ENCODE measurements at regions not wholly inside any gene's neighbourhood (a gene's known extent, or its start where the extent isn't known, plus 50 kb on each side); places are given as distances from the start of the nearest gene placed in this dataset.
A peak's percentile ranks its signal among the peaks of the same experiment; 100 is the strongest.

DNA sequence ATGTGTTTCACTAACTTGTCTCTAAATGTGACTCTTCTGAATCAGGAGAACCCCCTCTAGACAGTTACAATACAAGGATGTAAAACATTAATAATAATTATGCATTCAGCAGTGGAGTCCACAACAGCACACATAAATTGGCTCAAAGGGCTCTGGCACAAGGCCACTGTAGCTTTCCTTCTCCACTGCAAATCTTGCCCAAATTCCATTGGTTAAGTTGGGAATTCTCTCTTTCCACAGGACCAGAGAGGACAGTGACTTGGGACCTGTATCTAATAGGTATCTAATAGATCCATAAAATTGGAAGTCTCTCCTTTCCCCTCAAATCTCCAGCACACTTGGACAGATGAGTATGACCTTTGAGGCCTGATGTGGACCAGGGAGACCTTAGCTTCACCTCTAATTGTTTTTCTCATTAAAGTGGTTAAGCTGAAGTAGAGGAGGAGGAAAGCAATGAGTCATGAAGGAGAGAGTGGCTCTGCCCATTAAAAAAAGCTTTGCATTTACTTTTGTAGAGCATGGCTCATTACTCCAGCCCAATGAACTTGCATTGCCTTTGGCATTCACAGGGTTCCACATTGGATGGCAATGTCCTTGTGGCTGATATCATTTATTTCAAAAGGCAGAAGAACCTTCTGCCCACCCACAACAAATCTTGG is 72.3 kb upstream of the SH3RF1 start:
- peak; percentile 55 for DNase-seq (ENCODE audit: low read depth)
- no peak overlapping the region for H3K4me3 ChIP-seq (ENCODE audit: low read depth, low read length)
- TF ChIP-seq, protein P1, sequence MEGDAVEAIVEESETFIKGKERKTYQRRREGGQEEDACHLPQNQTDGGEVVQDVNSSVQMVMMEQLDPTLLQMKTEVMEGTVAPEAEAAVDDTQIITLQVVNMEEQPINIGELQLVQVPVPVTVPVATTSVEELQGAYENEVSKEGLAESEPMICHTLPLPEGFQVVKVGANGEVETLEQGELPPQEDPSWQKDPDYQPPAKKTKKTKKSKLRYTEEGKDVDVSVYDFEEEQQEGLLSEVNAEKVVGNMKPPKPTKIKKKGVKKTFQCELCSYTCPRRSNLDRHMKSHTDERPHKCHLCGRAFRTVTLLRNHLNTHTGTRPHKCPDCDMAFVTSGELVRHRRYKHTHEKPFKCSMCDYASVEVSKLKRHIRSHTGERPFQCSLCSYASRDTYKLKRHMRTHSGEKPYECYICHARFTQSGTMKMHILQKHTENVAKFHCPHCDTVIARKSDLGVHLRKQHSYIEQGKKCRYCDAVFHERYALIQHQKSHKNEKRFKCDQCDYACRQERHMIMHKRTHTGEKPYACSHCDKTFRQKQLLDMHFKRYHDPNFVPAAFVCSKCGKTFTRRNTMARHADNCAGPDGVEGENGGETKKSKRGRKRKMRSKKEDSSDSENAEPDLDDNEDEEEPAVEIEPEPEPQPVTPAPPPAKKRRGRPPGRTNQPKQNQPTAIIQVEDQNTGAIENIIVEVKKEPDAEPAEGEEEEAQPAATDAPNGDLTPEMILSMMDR (IDR thresholded peaks at IDR 0.05; ENCODE audit: insufficient read depth, low read length): no peak

DNA sequence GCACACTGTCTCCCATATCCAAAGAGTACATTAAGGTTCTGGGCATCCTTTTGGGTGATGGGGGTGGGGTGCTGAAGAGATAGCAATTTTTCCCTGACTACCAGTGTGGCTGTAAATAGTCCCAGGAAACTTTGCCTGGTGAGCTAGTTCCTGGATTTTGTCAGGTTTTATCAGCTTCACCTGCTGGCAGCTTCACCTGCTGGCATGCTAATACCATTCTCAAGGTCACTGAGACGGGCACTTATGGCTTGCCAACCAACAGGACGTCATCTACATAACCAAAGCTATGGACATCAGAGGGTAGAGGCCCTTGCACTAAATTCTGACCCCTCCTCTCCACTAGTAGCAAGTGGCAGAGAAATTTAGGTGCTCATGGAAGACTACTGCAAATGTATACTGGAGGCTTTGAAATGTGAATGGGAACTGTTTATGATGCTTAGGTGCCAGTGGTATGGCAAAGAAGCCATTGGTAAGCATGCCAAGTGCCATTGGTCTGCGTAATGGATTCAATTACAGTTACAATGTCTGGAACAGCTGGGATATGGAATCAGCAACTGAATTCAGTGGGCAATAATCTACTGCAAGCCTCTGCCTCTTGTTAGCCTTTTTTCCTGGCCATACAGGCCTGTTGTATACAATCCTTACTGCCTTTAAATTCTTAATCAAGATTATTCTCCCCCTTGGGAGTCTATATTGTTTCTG is 71.6 kb upstream of the SH3RF1 start:
- TF ChIP-seq, protein P1 (IDR thresholded peaks at IDR 0.05; ENCODE audit: insufficient read depth, low read length): no peak
- no peak overlapping the region for H3K4me3 ChIP-seq (ENCODE audit: low read depth, low read length)
- no peak for DNase-seq (ENCODE audit: low read depth)

DNA sequence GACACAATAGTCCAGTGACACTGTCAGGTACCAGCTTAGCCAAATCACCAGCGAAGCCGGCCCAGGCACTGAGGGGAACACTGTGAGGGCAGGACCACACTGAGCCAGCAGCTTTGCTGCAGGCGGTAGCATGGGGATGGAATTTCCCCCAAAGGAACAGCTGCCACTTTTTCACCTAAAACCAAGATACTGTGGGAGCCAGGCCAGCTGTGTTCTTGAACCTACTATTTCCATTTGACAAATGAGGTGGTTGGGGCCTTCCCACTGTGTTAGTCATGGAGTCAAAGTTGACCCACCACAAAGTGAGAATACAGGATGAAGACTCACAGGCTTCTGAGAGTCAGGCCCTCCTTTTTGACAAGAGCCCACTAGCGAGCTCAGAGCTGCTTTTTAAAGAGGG is 70.7 kb upstream of the SH3RF1 start:
- no peak overlapping the region for H3K4me3 ChIP-seq (ENCODE audit: low read depth, low read length)
- TF ChIP-seq, protein P1 (IDR thresholded peaks at IDR 0.05; ENCODE audit: insufficient read depth, low read length): no peak
- peak; percentile 82 for DNase-seq (ENCODE audit: low read depth)

DNA sequence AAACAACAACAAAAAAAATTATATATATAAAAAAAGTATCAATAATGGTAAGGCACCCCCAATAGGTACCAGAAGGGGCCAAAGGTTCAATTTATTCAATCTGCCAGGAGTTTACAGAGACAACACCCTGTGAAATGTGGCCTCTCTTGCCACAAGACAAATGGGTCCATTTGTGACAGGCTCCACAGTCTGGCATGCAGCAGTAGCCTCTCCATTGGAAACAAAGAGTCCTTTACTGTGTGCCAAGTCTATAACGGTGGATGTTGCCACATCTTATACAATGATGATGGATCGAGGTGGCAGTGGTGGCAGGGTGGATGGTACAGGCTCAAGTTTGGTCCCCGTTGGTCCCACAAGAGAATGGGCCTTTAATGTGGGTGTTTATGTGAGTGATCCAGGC is 70.1 kb upstream of the SH3RF1 start:
- no peak overlapping the region for H3K4me3 ChIP-seq (ENCODE audit: low read depth, low read length)
- DNase-seq (ENCODE audit: low read depth): no peak
- TF ChIP-seq, protein P1 (IDR thresholded peaks at IDR 0.05; ENCODE audit: insufficient read depth, low read length): no peak

DNA sequence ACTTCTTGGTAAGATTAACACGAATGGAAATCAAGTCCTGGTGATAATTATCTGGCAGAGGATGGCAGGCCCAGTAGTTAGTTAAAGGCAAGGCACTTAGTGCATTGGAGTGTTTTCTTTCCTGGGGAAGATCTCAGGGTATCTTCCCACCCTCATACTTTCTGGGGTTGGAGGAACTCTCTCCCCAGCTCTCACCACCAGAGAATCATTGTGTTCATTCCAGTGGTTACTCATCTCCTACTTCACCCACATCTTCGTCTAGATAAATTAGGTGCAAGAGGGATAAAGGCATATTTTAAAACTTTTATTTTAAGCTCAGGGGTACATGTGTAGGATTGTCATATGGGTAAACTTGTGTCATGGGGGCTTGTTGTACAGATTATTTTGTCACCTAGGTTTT is 67.5 kb upstream of the SH3RF1 start:
- TF ChIP-seq, protein P1 (IDR thresholded peaks at IDR 0.05; ENCODE audit: insufficient read depth, low read length): no peak
- no peak overlapping the region for H3K4me3 ChIP-seq (ENCODE audit: low read depth, low read length)
- DNase-seq (ENCODE audit: low read depth): peak; percentile 29

DNA sequence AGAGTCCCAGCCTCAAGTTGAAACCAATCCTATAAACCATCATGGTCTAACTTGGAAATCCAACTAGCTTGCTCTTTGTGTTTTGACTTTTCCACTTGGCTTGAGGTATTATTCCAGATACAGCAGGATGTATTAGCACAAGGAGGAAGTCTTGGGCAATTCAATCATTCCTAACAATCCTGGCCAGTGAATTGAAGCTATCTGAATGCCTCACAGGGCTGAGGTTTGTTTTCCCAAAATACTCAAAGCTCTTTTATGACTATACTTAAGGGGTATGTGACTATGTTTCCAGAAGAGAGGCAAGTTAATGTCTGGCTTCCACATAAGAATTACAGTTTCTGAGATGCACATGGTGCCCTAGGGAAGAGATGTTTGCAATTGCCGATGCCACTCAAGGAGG is 66.8 kb upstream of the SH3RF1 start:
- DNase-seq (ENCODE audit: low read depth): peak; percentile 98
- TF ChIP-seq, protein P1 (IDR thresholded peaks at IDR 0.05; ENCODE audit: insufficient read depth, low read length): no peak
- H3K4me3 ChIP-seq (ENCODE audit: low read depth, low read length): no peak overlapping the region
